Naive thymus-derived CD4-positive, alpha-beta T cell (primary cell): ENCODE measurements at regions not wholly inside any gene's neighbourhood (a gene's known extent, or its start where the extent isn't known, plus 50 kb on each side); places are given as distances from the start of the nearest gene placed in this dataset.
"Not testable (repeated sequence)": the region's sequence is repeated elsewhere in the genome, so short reads cannot be mapped to it uniquely, and the experiment has no call there.

Source experiments
- ATAC-seq: fragments of 150-1000 bp; cut with Tn5 transposase; 2 replicates; pipeline ENCODE4 v1.10.0; 2021; ENCODE audit warnings: mild to moderate bottlenecking, moderate library complexity
- CTCF ChIA-PET: fragments of 350-600 bp; sonication (Branson Sonifier 250); formaldehyde crosslinking; loops from one replicate; lab custom pipeline; 2021; ENCODE audit warnings: antibody characterized with exemption; lab: Charles Lee
- POLR2A ChIA-PET: fragments of 350-600 bp; sonication (Branson Sonifier 250); formaldehyde crosslinking; loops from one replicate; lab custom pipeline; 2021; ENCODE audit warnings: antibody characterized with exemption, inconsistent platforms; lab: Charles Lee
- DNase-seq, 9 donors: peaks; one replicate each; pipeline versions ENCODE4 v3.0.0 to v3.0.0-alpha.2; 2020 to 2022; ENCODE audit warnings: mixed read lengths in 1 of 9
- H3K27ac ChIP-seq: one replicate; pipeline ENCODE4 v1.7.0; 2013; ENCODE audit warnings: mild to moderate bottlenecking, low read depth, low read length, moderate library complexity
- H3K27me3 ChIP-seq, 2 donors: one replicate each; pipeline ENCODE4 v1.7.0; 2013; ENCODE audit warnings: low read length in 2 of 2, mild to moderate bottlenecking in 2 of 2, moderate library complexity in 2 of 2; ENCODE audit not compliant: control insufficient read depth in 2 of 2, insufficient read depth in 2 of 2
- H3K36me3 ChIP-seq, 3 experiments: 1 replicate in 2 of 3; 2 replicates in 1 of 3; pipeline ENCODE4 v1.7.0; 2013; ENCODE audit warnings: low read length in 3 of 3, mild to moderate bottlenecking in 3 of 3, moderate library complexity in 1 of 3; ENCODE audit not compliant: insufficient read depth in 3 of 3, control insufficient read depth in 2 of 3
- H3K4me1 ChIP-seq, 2 donors: one replicate each; pipeline ENCODE4 v1.7.0; 2013; ENCODE audit warnings: low read length in 2 of 2, mild to moderate bottlenecking in 2 of 2, moderate library complexity in 1 of 2; ENCODE audit not compliant: control insufficient read depth in 2 of 2, insufficient read depth in 2 of 2
- H3K4me3 ChIP-seq: 2 replicates; pipeline ENCODE4 v1.7.0; 2013; ENCODE audit warnings: mild to moderate bottlenecking, low read length
- H3K9me3 ChIP-seq, 3 experiments: 1 replicate in 2 of 3; 2 replicates in 1 of 3; pipeline ENCODE4 v1.7.0; 2013; ENCODE audit warnings: low read length in 3 of 3; ENCODE audit not compliant: control insufficient read depth in 2 of 3
- H3K27ac Mint-ChIP-seq, 9 donors: one replicate each; pipeline ENCODE4 v1.8.0; 2020 to 2022; ENCODE audit warnings: mixed read lengths in 9 of 9, mild to moderate bottlenecking in 8 of 9, moderate library complexity in 5 of 9, inconsistent platforms in 2 of 9
- H3K27me3 Mint-ChIP-seq, 5 donors: one replicate each; pipeline ENCODE4 v1.8.0; 2021 to 2022; ENCODE audit warnings: mixed read lengths in 5 of 5, mild to moderate bottlenecking in 1 of 5
- H3K36me3 Mint-ChIP-seq, 5 donors: one replicate each; pipeline ENCODE4 v1.8.0; 2020 to 2022; ENCODE audit warnings: mixed read lengths in 5 of 5, mild to moderate bottlenecking in 3 of 5, inconsistent platforms in 1 of 5
- H3K4me1 Mint-ChIP-seq, 7 donors: one replicate each; pipeline ENCODE4 v1.8.0; 2020 to 2022; ENCODE audit warnings: mixed read lengths in 7 of 7, mild to moderate bottlenecking in 3 of 7, inconsistent platforms in 1 of 7
- H3K4me3 Mint-ChIP-seq, 10 donors: one replicate each; pipeline ENCODE4 v1.8.0; 2020 to 2022; ENCODE audit warnings: mild to moderate bottlenecking in 10 of 10, mixed read lengths in 10 of 10, moderate library complexity in 6 of 10, inconsistent platforms in 2 of 10
- H3K9me3 Mint-ChIP-seq, 11 donors: one replicate each; pipeline ENCODE4 v1.8.0; 2020 to 2022; ENCODE audit warnings: mixed read lengths in 11 of 11, mild to moderate bottlenecking in 4 of 11, inconsistent platforms in 1 of 11, moderate library complexity in 1 of 11
- intact Hi-C, 2 donors: fragments of 100-400 bp; cut with micrococcal nuclease; formaldehyde crosslinking; loops; one replicate each; pipeline ENCODE4 v1.15.1; 2023

DNA sequence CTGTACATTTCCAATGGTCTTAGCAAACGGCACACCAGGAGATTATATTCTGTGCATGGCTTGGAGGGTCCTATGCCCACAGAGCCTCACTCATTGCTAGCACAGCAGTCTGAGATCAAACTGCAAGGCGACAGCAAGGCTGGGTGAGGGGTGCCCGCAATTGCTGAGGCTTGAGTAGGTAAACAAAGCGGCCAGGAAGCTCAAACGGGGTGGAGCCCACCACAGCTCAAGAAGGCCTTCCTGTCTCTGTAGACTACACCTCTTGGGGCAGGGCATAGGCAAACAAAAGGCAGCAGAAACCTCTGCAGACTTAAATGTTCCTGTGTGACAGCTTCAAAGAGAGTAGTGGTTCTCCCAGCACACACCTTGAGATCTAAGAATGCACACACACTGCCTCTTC is 91.3 kb downstream of the OR4A5 start:
- intact Hi-C loops, CTCF ChIA-PET, H3K27me3 ChIP-seq, POLR2A ChIA-PET, H3K4me1 Mint-ChIP-seq, H3K27me3 Mint-ChIP-seq, H3K27ac Mint-ChIP-seq, DNase-seq, H3K27ac ChIP-seq, H3K9me3 ChIP-seq, ATAC-seq, H3K4me3 ChIP-seq, H3K4me3 Mint-ChIP-seq, H3K36me3 ChIP-seq, H3K4me1 ChIP-seq: not testable (repeated sequence)
- H3K9me3 Mint-ChIP-seq, result peaks cover 12 to 93% (median 36%) of the 10 kb centered on the region in 11 donors
- H3K36me3 Mint-ChIP-seq, result peaks cover 0 to 13% (median 0%) of the 10 kb centered on the region in 5 donors

DNA sequence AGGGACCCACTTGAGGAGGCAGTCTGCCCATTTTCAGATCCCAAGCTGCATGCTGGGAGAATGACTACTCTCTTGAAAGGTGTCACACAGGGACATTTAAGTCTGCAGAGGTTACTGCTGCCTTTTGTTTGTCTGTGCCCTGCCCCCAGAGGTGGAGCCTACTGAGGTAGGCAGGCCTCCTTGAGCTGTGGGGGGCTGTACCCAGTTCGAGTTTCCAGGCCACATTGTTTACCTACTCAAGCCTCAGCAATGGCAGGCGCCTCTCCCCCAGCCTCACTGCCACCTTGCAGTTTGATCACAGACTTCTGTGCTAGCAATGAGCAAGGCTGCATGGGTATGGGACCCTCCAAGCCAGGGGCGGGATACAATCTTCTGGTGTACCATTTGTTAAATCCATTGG is 126.0 kb downstream of the OR4A5 start:
- Histone ChIP-seq H3K4me1 (no peaks in the 10 kb centered on the region), H3K9me3 (peaks cover 0 to 17% (median 0%) of the 10 kb centered on the region in 3 experiments), H3K27me3 (no peaks in the 10 kb centered on the region), H3K36me3 (no peaks in the 10 kb centered on the region), H3K4me3 (no peak overlapping the region), H3K27ac (no peak overlapping the region)
- Mint-ChIP-seq H3K27me3 (no peaks in the 10 kb centered on the region), H3K36me3 (peaks cover 0 to 14% (median 4%) of the 10 kb centered on the region in 5 donors), H3K27ac (no peak overlapping the region), H3K4me1 (no peaks in the 10 kb centered on the region), H3K4me3 (no peak overlapping the region), H3K9me3 (peaks cover 13 to 85% (median 40%) of the 10 kb centered on the region in 11 donors)
- intact Hi-C loops, result no loop called here
- ChIA-PET CTCF (no interaction called here), POLR2A (no interaction called here)
- ATAC-seq (no peak), DNase-seq (no peak)

DNA sequence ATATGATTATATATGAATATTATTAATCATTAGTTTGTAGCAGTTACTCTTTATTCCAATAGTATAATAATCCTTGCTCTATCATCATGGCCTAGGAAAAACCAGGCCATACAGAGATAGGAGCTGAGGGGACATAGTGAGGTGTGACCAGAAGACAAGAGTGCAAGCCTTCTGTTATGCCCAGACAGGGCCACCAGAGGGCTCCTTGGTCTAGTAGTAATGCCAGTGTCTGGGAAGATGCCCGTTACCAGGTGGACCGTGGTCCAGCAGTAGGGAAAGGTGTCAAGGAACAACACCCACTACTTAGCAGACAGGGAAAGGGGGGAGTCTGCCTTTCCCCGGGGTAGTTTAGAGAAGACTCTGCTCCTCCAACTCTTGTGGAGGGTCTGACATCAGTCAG is 148.4 kb downstream of the OR4A5 start:
- H3K4me1 Mint-ChIP-seq, H3K27me3 ChIP-seq, H3K27me3 Mint-ChIP-seq, H3K36me3 ChIP-seq, ATAC-seq, DNase-seq, POLR2A ChIA-PET, intact Hi-C loops, CTCF ChIA-PET, H3K4me3 ChIP-seq, H3K4me1 ChIP-seq, H3K27ac ChIP-seq, H3K4me3 Mint-ChIP-seq, H3K27ac Mint-ChIP-seq: not testable (repeated sequence)
- H3K36me3 Mint-ChIP-seq, result peaks cover 0 to 22% (median 0%) of the 10 kb centered on the region in 5 donors
- H3K9me3 Mint-ChIP-seq, result peaks cover 0 to 94% (median 31%) of the 10 kb centered on the region in 11 donors
- peaks cover 0 to 21% (median 0%) of the 10 kb centered on the region in 3 experiments for H3K9me3 ChIP-seq
